DOHH2 (cell line): ENCODE measurements at regions not wholly inside any gene's neighbourhood (a gene's known extent, or its start where the extent isn't known, plus 50 kb on each side); places are given as distances from the start of the nearest gene placed in this dataset.

ENCODE experiments used
- CTCF ChIP-seq: fragments of 200-600 bp; sonication (generic); IDR thresholded peaks from one replicate; pipeline ENCODE4 v1.5.1; 2014; ENCODE audit warnings: antibody characterized with exemption, mild to moderate bottlenecking, low read depth, low read length; ENCODE audit not compliant: poor library complexity, severe bottlenecking
- EZH2phosphoT487 ChIP-seq: fragments of 200-600 bp; sonication (generic); IDR thresholded peaks from 2 replicates; pipeline ENCODE4 v1.6.1; 2017; ENCODE audit warnings: borderline replicate concordance, mild to moderate bottlenecking, antibody characterized with exemption, low read length, moderate library complexity, mixed read lengths

DNA sequence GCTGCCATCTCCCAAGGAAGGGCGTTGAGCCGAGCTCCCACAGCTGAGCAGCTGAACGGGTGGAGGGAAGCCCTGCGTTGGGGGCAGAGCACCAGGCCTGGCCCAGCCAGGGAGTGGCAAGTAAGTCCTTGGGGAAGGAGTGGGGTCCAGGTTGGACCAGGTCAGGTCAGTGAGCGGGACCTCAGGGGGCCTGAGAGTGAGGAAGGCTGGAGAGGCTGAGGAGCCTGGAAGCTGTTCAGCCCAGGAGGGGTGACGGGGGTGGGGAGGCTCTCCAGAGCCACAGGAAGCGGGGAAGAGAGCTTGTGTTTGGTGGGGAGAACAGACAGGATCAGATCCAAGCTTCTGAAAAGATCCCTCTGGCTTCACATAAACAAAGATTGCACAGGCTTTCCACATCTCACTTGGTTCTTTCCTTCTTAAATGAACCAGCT lies 55.4 kb upstream of the ATP12A start:
- TF ChIP-seq CTCF = no peak
- TF ChIP-seq EZH2phosphoT487 = no peak
